ENCODE measurements at regions not wholly inside any gene's neighbourhood (a gene's known extent, or its start where the extent isn't known, plus 50 kb on each side); places are given as distances from the start of the nearest gene placed in this dataset.
"Not testable (repeated sequence)": the region's sequence is repeated elsewhere in the genome, so short reads cannot be mapped to it uniquely, and the experiment has no call there.

DNA sequence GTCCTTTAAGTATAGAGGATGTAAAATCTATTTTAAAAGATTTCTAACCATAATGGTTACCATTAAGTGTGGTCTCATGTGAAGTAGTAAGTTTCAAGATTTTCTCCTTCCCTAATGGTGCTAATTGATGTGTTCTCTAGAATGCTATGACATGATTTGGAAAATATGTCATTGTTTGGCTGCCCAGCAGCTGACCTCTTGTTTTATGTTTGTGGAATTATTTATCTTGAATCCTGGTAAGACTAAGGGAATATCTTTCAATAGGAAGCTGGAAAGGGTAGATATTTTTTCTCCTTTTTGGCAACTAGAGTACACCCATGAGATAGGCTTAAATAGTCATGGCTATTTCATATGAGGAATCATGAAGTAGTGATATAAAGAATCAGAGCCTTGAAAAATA, 139.8 kb upstream of the CHODL start:
- no peak for DNase-seq (ENCODE audit: low read depth)

DNA sequence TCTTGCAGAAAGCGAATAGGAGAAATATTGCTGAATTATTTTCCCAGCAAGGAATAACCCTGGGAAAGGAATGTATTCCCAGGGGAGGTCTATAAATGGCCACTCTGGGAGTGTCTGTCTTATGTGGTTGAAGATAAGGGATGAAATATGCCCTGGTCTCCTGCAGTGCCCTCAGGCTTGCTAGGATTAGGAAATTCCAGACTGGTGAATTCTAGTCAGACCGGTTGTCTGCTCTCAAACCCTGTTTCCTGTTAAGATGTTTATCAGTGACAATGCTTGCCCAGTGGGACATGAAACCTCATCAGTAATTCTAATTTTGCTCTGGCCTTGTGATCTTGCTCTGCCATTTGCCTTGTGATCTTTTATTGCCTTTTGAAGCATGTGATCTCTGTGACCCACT, 148.2 kb upstream of the CHODL start:
- not testable (repeated sequence) for DNase-seq (ENCODE audit: low read depth)

DNA sequence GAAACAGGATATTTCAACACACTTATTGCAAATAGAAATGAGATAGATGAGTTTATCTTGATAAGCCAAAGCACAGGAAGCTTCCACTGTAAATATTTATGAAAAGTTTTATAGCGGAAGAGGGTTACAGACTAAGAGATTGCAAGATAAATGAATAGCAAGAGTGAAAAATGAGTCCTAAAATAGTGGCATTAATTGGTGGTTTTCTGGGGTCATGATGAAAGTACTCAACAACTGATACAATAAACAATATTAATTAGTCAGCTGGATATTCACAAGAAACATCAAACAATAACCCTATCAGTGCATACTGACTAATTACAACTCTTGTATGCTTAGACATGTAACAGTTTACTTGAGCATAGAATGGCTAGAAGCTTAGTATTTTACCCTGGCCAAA, 154.8 kb upstream of the CHODL start:
- DNase-seq (ENCODE audit: low read depth), result no peak

DNA sequence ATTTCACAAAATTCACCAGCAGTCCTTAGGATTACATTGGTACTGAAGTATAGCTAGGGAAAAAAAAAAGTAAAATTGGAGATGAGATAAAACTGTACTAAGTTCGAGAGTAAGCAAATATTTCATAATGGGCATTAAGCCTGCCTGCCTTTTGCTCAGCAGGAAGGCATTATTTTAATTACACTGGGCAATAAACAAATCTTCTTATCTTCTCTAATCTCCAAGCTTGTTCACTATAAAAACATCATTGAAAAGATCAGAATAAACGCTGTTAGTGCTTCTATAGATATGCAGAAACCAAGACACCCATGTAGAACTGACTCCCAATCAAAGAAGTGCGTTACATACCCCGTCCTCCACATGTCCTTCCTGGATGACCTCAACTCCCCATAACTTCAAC, 174.2 kb upstream of the CHODL start:
- DNase-seq (ENCODE audit: low read depth), result no peak

- no peak for DNase-seq (ENCODE audit: low read depth)
These were observed 174.8 kb upstream of the CHODL start for GRCh38 chr21:18069875-18070274.

DNA sequence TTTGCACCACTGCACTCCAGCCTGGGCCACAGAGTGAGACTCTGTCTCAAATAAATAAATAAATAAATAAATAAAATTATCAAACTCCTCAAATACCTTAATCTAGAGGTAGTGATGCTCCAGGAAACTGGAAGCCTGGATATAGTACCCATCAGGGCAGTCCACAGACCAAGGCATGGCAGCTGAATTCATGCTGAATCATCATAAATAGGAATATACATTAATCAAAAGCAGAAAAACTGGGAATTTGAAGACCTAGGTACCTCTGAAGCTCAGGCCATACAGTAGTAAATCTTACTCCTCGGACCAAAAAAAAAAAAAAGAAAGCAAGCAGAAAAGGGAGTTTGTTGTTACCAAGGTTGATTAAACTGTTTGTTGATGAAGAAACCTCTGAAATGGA, 184.2 kb upstream of the CHODL start:
- no peak for DNase-seq (ENCODE audit: low read depth)

DNA sequence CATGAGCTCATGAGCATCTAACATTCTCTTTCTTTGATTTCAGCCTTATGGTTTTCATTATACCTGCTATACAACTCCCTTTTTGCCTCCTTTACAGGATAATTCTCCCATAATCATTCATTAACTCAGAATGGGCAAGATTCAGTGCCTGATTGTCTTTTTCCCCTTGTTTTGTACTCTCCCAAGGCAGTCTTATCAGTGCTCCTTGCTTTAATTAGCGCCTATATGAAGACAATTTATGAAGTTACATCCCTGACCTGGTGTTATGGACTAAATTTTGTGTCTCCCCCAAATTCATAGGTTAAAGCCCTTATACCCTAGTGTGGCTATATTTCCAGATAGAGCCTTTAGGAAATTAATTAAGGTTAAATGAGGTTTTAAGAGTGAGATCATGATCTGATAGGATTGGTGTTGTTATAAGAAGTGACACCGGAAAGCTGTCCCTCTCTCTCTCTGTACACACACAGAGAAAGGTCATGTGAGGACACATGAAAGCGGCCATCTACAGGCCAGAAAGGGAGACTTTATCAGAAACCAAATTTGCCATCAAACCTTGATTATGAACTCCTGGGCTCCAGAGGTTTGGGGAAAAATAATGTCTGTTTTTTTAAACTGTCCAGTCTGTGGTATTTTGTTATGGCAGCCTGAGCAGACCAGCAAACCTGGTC, 185.8 kb upstream of the CHODL start:
- no peak for DNase-seq (ENCODE audit: low read depth)

DNA sequence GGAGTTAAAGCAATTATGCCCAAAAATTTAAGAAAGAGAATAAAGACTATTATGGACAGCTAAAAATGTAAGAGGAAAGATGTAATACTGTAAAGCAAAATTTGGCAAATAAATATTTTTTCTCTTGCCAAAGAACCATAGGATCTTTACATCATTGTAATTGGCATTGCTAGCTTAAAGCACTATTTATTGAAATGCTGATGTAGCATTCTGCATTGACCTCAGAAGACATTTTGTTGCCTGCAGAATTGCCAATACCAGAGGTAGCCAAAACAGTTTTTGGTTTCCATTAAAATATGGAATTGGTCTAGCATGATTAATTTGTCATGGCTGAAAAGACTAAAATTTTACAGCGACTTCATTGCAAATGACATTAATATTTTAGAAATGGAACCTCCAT, 191.5 kb upstream of the CHODL start:
- DNase-seq (ENCODE audit: low read depth), result no peak

GRCh38 chr21:18049461-18049860, 195.2 kb upstream of the CHODL start:
- DNase-seq (ENCODE audit: low read depth), result no peak

DNA sequence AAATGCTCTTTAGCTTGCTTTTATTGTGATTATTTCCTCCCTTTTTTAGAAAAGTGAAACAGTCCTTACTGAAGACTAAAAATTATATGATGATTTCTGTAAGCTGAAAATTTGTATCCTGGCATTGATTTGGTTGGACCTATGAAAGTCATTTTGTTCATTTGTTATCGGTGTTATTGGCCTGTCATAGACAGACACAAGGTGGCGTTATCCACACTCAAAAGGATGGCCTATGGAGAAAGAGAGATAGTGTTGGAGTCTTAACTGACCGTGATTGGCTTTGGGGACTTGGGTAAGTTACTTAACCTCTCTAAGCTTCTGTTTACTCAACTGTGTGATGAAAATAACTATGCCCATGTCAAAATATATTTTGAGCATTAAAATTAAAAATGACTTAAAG, 203.6 kb upstream of the CHODL start:
- no peak for DNase-seq (ENCODE audit: low read depth)

DNA sequence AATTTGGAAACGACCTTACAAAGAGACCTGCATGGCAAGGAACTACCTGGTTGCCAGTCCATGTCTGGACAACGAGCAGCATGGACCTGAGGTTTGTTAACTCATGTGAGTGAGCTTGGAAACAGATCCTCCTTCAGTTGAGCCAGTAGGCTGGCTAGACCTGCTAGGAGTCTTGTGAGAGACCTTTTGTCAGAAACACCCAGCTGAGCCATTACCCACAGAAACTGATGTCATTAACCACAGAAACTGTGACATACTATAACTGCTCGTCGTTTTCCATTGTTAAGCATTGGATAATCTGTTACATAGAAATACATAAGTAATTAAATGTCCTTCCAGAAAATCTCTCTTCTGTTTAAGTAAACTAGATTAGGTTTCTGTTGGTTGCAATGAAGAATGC, 211.1 kb upstream of the C21orf91 start:
- no peak for DNase-seq (ENCODE audit: low read depth)

- no peak for DNase-seq (ENCODE audit: low read depth)
These were observed 207.2 kb upstream of the C21orf91 start for GRCh38 chr21:18026359-18026758.

DNA sequence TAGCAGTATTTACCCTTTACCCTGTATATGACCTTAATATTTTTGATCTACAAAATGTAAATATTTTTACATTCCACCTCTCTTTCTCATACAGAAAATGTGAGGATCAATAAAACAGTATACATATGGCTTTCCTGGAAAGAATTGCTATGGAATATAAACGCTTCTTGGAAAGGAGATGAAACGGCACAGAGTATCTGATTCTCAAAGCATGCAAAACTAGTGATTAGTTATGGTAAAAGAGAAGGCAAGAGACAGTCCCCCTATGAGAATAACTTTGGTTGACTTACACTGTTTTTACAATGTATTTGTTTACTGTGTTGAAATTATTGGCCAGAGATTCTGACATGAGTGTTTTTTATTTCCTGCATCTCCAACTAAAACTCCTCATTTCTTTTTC, 204.6 kb upstream of the C21orf91 start:
- DNase-seq (ENCODE audit: low read depth), result no peak

GRCh38 chr21:18023157-18023556, 204.0 kb upstream of the C21orf91 start:
- DNase-seq (ENCODE audit: low read depth), result no peak

DNA sequence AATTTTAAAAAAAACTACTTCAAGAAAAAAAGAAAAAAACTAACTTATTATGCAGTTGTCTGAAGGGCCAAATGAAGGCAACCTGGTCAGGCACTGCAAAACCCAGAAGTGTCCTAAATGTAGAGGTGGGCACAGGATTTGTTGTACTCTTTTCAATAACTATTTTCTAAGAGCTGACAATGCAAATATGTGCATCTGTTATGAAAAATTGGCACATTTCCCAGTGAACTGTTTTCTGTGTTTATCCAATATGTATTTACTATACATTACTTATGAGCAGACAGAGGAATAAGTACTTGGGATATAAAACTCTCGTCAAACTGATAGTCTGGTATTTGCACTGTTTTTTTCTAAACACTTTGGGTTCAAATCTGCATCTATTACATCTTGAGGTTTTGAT, 188.0 kb upstream of the C21orf91 start:
- no peak for DNase-seq (ENCODE audit: low read depth)

DNA sequence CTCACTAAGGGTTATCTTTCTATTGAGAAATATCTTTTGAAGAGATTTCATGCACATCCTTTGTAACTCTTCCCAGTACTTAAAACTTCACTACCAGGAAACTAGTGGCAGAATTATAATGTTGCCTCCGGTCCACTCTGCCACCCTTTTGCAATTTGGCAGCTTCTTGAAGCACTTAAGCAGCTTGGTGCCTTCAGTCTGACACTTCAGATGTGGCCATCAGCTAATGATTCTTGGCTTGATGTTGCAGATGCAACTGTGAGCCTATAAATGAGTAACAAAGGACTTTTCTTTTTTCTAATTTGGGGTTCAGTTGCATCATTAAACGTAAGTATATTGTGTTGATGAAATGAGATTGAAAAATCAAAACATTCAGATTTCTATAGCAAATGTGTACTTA, 187.5 kb upstream of the C21orf91 start:
- no peak for DNase-seq (ENCODE audit: low read depth)

GRCh38 chr21:18002393-18002792, 183.2 kb upstream of the C21orf91 start:
- no peak for DNase-seq (ENCODE audit: low read depth)

- DNase-seq (ENCODE audit: low read depth), result no peak
These were observed 182.0 kb upstream of the C21orf91 start for GRCh38 chr21:18000981-18001686.

DNA sequence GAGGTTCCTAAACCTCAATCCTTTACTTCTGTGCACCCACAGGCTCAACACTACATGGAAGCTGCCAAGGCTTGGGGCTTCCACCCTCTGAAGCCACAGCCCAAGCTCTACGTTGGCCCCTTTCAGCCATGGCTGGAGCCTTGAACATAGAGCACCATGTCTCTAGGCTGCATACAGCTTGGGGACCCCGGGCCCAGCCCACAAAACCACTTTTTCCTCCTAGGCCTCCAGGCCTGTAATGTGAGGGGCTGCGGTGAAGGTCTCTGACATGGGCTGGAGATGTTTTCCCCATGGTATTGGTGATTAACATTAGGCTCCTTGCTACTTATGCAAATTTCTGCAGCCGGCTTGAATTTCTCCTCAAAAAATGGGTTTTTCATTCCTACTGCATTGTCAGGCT, 179.4 kb upstream of the C21orf91 start:
- DNase-seq (ENCODE audit: low read depth), result not testable (repeated sequence)

DNA sequence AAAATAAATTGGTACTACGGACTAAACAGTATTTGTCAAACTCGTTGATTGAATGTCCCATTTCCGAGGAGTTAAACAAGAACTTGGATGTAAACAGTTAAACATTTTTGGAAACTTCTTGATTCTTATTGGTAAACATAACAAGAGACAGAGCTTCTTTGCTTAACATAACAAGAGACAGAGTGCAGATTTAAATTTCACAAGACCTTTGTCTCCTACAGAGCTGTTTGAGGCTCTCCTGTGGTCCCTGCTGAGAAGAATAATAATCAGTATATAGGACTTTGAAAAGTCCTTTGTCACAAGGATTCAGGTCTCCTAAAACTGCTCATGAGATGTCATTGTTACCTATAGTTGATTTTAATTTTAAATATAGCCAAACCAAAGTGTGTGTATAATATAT, 170.6 kb upstream of the C21orf91 start:
- no peak for DNase-seq (ENCODE audit: low read depth)

DNA sequence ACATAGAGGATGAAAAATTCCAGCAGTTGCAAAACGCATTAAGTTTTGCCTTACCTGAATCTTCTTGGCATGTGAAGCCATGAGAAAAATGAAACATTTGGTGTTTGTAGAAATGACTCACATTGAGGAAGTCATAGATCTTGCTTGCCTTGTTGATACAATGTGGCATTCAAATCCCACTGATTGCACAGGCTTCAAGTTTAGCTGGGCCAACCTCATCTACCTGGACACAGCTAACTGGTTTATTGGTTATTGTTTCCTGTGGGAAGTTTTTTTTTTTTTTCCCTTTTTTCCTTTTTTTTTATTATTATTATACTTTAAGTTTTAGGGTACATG, 168.9 kb upstream of the C21orf91 start:
- no peak for DNase-seq (ENCODE audit: low read depth)

DNA sequence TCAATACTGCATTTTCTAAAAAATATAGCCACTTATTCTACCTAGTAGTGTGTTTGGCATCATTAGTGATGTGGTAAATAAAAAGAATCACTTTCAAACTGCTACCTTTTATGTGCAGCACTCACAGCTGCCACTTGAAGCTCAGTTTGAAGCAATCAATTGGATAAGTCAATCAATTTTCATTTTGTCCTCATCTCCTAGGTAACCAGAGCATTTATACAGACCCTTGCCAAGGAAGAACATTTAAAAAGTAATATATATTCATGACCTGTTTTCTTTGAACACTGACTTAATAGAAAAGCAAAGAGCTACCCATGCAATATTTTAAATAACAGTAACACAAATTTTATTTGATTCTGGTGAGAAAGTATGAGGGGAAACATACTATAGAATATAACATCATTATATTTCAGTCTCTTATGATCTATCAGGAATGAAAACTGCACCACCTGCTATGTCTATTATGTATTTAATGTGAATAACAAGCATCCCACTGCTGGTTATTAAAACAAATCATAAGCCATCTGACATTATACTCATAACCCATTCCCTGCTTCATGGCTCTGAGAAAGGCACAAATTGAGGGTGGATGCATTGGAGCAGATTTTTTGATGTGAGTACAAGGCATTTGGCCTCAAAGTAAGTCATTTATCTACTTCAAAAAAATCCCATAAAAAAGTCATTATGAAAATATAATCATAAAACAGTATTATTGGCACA, 168.4 kb upstream of the C21orf91 start:
- no peak for DNase-seq (ENCODE audit: low read depth)

- no peak for DNase-seq (ENCODE audit: low read depth)
These were observed 162.0 kb upstream of the C21orf91 start for GRCh38 chr21:17981060-17981740.

All from iris pigment epithelial cell (primary cell).